ENCODE measurements at regions not wholly inside any gene's neighbourhood (a gene's known extent, or its start where the extent isn't known, plus 50 kb on each side); places are given as distances from the start of the nearest gene placed in this dataset.
A peak's percentile ranks its signal among the peaks of the same experiment; 100 is the strongest.

- Histone ChIP-seq H3K4me2 (ENCODE audit: low read depth, low read length) (no peak overlapping the region), H2AK9ac (replicated peaks; ENCODE audit: low read depth, low read length, poor library complexity) (no peak overlapping the region), H3K56ac (ENCODE audit: extremely low read depth, insufficient read depth, low read length) (no peak overlapping the region), H3K4me3 (ENCODE audit: insufficient read depth, low read depth, low read length) (no peak overlapping the region), H3K4me1 (ENCODE audit: control insufficient read depth, insufficient read depth, low read length) (no peaks in the 10 kb centered on the region), H3K14ac (replicated peaks; ENCODE audit: low read depth, low read length) (no peak overlapping the region), H2BK5ac (ENCODE audit: low read depth, low read length, poor library complexity, severe bottlenecking) (no peak overlapping the region), H3K27ac (ENCODE audit: insufficient read depth, low read length) (no peak overlapping the region), H3K9me3 (ENCODE audit: control insufficient read depth, insufficient read depth, low read length) (no peaks in the 10 kb centered on the region), H3K9ac (ENCODE audit: low read depth, low read length) (no peak overlapping the region), H3K18ac (ENCODE audit: low read depth, low read length) (no peak overlapping the region), H4K8ac (ENCODE audit: low read depth in 2 of 2, low read length in 2 of 2) (no peak overlapping the region), H3K23ac (ENCODE audit: low read depth, low read length) (no peak overlapping the region), H2BK120ac (ENCODE audit: low read depth, low read length) (no peak overlapping the region), H3K27me3 (ENCODE audit: control insufficient read depth, insufficient read depth, low read length) (no peaks in the 10 kb centered on the region), H2BK15ac (ENCODE audit: low read depth, low read length) (no peak overlapping the region), H4K5ac (ENCODE audit: low read depth, low read length) (no peak overlapping the region), H2AK5ac (ENCODE audit: low read depth, low read length) (no peak overlapping the region), H4K91ac (ENCODE audit: insufficient read depth, low read depth, low read length) (no peak overlapping the region), H3K4ac (ENCODE audit: low read depth, low read length) (no peak overlapping the region), H3K79me1 (ENCODE audit: low read depth in 1 of 2, low read length in 2 of 2) (no peaks in the 10 kb centered on the region), H3K9me1 (ENCODE audit: insufficient read depth, low read length) (peaks cover 10% of the 10 kb centered on the region; the same call in 1 of the 2 replicates), H4K20me1 (ENCODE audit: insufficient read depth, low read length) (no peaks in the 10 kb centered on the region), H2BK20ac (ENCODE audit: low read depth, low read length) (0 out of 2 replicates have a peak overlapping the region, but pooled peaks have one; percentile 16), H3K36me3 (ENCODE audit: control insufficient read depth, insufficient read depth, low read length) (no peaks in the 10 kb centered on the region), H2AFZ (replicated peaks; ENCODE audit: low read length, poor library complexity) (no peak overlapping the region)
- ChIA-PET CTCF (no interaction called here), POLR2A (ENCODE audit: unreplicated experiment) (no interaction called here)
- intact Hi-C loops (cut with micrococcal nuclease) (no loop called here), in situ Hi-C loops (cut with MboI; ENCODE audit: low sequenced_read_pairs) (loop anchor here (10.0 kb wide), 1 partner anchor 716 kb away; no protein-coding TSS in a partner anchor), dilution Hi-C loops (cut with HindIII; ENCODE audit: low sequenced_read_pairs, unreplicated experiment) (no loop called here)
- DNase-seq (no peak), ATAC-seq (ENCODE audit: low read depth) (no peak)
- no TSS peak for BruUV-seq (replicated peaks)
- 100% methylated on average over 2 of the region's 17 CpGs; no CpG with 5 or more reads in 1 of the 2 experiments for WGBS, 2 experiments (ENCODE audit: extremely low coverage in 2 of 2, insufficient read length in 1 of 2)
- TF ChIP-seq MAZ (IDR thresholded peaks at IDR 0.05; ENCODE audit: borderline replicate concordance, low read depth, low read length) (no peak), MAFK (IDR thresholded peaks at IDR 0.05; ENCODE audit: low read depth, low read length) (no peak), FOS (IDR thresholded peaks at IDR 0.05; ENCODE audit: low read depth, low read length) (no peak), CEBPB (IDR thresholded peaks at IDR 0.05; ENCODE audit: low read depth, low read length) (no peak), RCOR1 (IDR thresholded peaks at IDR 0.05; ENCODE audit: insufficient replicate concordance, low read length) (no peak), RFX5 (IDR thresholded peaks at IDR 0.05; ENCODE audit: low read depth, low read length) (no peak), CTCF (conservative IDR thresholded peaks at IDR 0.05; ENCODE audit: low read depth, low read length) (no peak), RAD21 (IDR thresholded peaks at IDR 0.05; ENCODE audit: low read length) (no peak), POLR2A (IDR thresholded peaks at IDR 0.05; ENCODE audit: low read depth, low read length) (no peak), NFE2L2 (IDR thresholded peaks at IDR 0.05; ENCODE audit: low read depth, low read length) (no peak), CHD1 (IDR thresholded peaks at IDR 0.05; ENCODE audit: low read depth, low read length) (no peak), MXI1 (IDR thresholded peaks at IDR 0.05; ENCODE audit: borderline replicate concordance, low read depth, low read length) (no peak), SMC3 (IDR thresholded peaks at IDR 0.05; ENCODE audit: low read depth, low read length) (no peak)
- TF ChIP-seq, protein P1, sequence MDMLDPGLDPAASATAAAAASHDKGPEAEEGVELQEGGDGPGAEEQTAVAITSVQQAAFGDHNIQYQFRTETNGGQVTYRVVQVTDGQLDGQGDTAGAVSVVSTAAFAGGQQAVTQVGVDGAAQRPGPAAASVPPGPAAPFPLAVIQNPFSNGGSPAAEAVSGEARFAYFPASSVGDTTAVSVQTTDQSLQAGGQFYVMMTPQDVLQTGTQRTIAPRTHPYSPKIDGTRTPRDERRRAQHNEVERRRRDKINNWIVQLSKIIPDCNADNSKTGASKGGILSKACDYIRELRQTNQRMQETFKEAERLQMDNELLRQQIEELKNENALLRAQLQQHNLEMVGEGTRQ (IDR thresholded peaks at IDR 0.05; ENCODE audit: low read depth, low read length) = no peak
- TF ChIP-seq, protein P2, sequence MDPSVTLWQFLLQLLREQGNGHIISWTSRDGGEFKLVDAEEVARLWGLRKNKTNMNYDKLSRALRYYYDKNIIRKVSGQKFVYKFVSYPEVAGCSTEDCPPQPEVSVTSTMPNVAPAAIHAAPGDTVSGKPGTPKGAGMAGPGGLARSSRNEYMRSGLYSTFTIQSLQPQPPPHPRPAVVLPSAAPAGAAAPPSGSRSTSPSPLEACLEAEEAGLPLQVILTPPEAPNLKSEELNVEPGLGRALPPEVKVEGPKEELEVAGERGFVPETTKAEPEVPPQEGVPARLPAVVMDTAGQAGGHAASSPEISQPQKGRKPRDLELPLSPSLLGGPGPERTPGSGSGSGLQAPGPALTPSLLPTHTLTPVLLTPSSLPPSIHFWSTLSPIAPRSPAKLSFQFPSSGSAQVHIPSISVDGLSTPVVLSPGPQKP (IDR thresholded peaks at IDR 0.05; ENCODE audit: borderline replicate concordance, low read depth, low read length) = no peak
Measured at GRCh38 chr18:55858661-55859515, 270.9 kb upstream of the TCF4 start.

Measured in IMR-90 (cell line).